Aorta (tissue), 5 donors: ENCODE measurements at regions not wholly inside any gene's neighbourhood (a gene's known extent, or its start where the extent isn't known, plus 50 kb on each side); places are given as distances from the start of the nearest gene placed in this dataset.

Experiments
- ATAC-seq: fragments of 200-7000 bp; cut with Tn5 transposase; one replicate; pipeline ENCODE4 v1.9.1; 2022; ENCODE audit warnings: moderate library complexity; ENCODE audit not compliant: low FRiP score
- DNase-seq, 2 donors: peaks; one replicate each; pipeline ENCODE4 v3.0.0-alpha.2; 2020
- H3K27ac ChIP-seq, 2 donors: one replicate each; pipeline ENCODE4 v1.5.1; 2013; ENCODE audit warnings: low read length in 2 of 2, mild to moderate bottlenecking in 2 of 2, moderate library complexity in 2 of 2, control low read depth in 1 of 2, inconsistent platforms in 1 of 2, low read depth in 1 of 2
- H3K27me3 ChIP-seq, 2 donors: one replicate each; pipeline ENCODE4 v1.6.1; 2013; ENCODE audit warnings: control low read depth in 1 of 2, low read length in 1 of 2, mild to moderate bottlenecking in 1 of 2, moderate library complexity in 1 of 2; ENCODE audit not compliant: insufficient read depth in 2 of 2, control insufficient read depth in 1 of 2
- H3K36me3 ChIP-seq, 2 donors: one replicate each; pipeline ENCODE4 v1.6.1; 2013; ENCODE audit warnings: control low read depth in 1 of 2, low read length in 1 of 2, mild to moderate bottlenecking in 1 of 2; ENCODE audit not compliant: insufficient read depth in 2 of 2, control insufficient read depth in 1 of 2
- H3K4me1 ChIP-seq, 2 donors: one replicate each; pipeline ENCODE4 v1.6.1; 2013; ENCODE audit warnings: low read length in 2 of 2, control low read depth in 1 of 2, mild to moderate bottlenecking in 1 of 2, moderate library complexity in 1 of 2; ENCODE audit not compliant: insufficient read depth in 2 of 2, control insufficient read depth in 1 of 2
- H3K4me3 ChIP-seq, 2 donors: one replicate each; pipeline ENCODE4 v1.5.1; 2013; ENCODE audit warnings: low read length in 2 of 2, control low read depth in 1 of 2, mild to moderate bottlenecking in 1 of 2
- H3K9me3 ChIP-seq: one replicate; pipeline ENCODE4 v1.6.1; 2013; ENCODE audit warnings: mild to moderate bottlenecking, low read length; ENCODE audit not compliant: control insufficient read depth
- WGBS, 2 donors: extraction: QIAGEN DNeasy Blood & Tissue Kit; methylation state at CpG; one replicate each; pipeline ENCODE4 v1.1.7; 2013; 5-methylcytosine and 5-hydroxymethylcytosine counted together
- intact Hi-C, 2 donors: fragments of 100-400 bp; cut with DNase I; formaldehyde crosslinking; loops; one replicate each; pipeline versions ENCODE4 v1.14.2 to v1.15.0; 2022
- donor health status: healthy with polysubstance abuse.
- donor health status: Bipolar disorder and iron deficiency.
- donor health status: DM: no; HTN: no; CAD: no.
- donor health status: DM: no; HTN: no; CAD: no.
- donor health status: DM: yes; HTN: yes; CAD: no.

GRCh38 chr2:228827056-228827700 is 443.9 kb downstream of the PID1 start:
- intact Hi-C loops: no loop called here
- DNase-seq: no peak
- Histone ChIP-seq H3K4me1 (no peaks in the 10 kb centered on the region), H3K36me3 (no peaks in the 10 kb centered on the region), H3K27ac (no peak overlapping the region), H3K27me3 (no peaks in the 10 kb centered on the region), H3K9me3 (no peaks in the 10 kb centered on the region), H3K4me3 (no peak overlapping the region)
- ATAC-seq: no peak
- 43 to 53% methylated on average over 4 of the region's 4 CpGs for WGBS, 2 donors

- intact Hi-C loops: no loop called here
- no peak overlapping the region for H3K27ac ChIP-seq
- DNase-seq (no peak), ATAC-seq (no peak)
- 64 to 65% methylated on average over 3 of the region's 3 CpGs for whole genome bisulfite sequencing, 2 donors
- no peaks in the 10 kb centered on the region for H3K9me3 ChIP-seq
- no peaks in the 10 kb centered on the region for H3K27me3 ChIP-seq
- no peaks in the 10 kb centered on the region for H3K36me3 ChIP-seq
- no peaks in the 10 kb centered on the region for H3K4me1 ChIP-seq
- H3K4me3 ChIP-seq: no peak overlapping the region
Observed at GRCh38 chr2:228819701-228820100, 451.4 kb downstream of the PID1 start.

GRCh38 chr2:228802181-228803071 is 468.7 kb downstream of the PID1 start:
- peaks cover 1% of the 10 kb centered on the region for H3K9me3 ChIP-seq
- no peak overlapping the region for H3K27ac ChIP-seq
- ATAC-seq (no peak), DNase-seq (no peak)
- intact Hi-C loops: no loop called here
- H3K36me3 ChIP-seq: no peaks in the 10 kb centered on the region
- H3K4me1 ChIP-seq: no peaks in the 10 kb centered on the region
- WGBS, 2 donors: 86 to 92% methylated on average over 5 of the region's 5 CpGs
- H3K27me3 ChIP-seq: no peaks in the 10 kb centered on the region
- H3K4me3 ChIP-seq: no peak overlapping the region

DNA sequence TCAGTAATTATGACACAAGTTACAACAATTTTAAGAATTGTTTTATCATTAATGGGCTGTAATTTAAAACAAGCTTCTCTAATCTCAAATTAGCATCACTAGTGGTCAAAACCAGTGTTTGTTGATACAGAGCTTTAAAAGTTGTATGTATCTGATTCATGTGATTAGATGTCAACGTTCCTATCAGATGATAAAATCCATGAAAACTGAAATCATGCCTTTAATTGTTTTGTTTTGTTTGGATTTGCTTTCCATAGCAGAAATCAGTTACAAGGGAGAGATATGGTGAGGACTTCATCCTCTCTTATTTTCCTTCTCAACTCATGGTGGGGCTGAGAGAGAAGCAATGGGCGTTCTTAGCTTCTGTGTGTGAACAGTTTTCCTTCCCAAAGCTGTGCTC is 469.6 kb downstream of the PID1 start:
- no peak for DNase-seq
- intact Hi-C loops: no loop called here
- WGBS, 2 donors: 13 to 17% methylated on average over 2 of the region's 2 CpGs
- no peaks in the 10 kb centered on the region for H3K36me3 ChIP-seq
- H3K4me3 ChIP-seq: no peak overlapping the region
- H3K9me3 ChIP-seq: peaks cover 3% of the 10 kb centered on the region
- H3K27ac ChIP-seq: no peak overlapping the region
- no peak for ATAC-seq
- no peaks in the 10 kb centered on the region for H3K4me1 ChIP-seq
- no peaks in the 10 kb centered on the region for H3K27me3 ChIP-seq

GRCh38 chr2:228799208-228799588 is 471.9 kb downstream of the PID1 start:
- Histone ChIP-seq H3K9me3 (peaks cover 3% of the 10 kb centered on the region), H3K27me3 (no peaks in the 10 kb centered on the region), H3K4me1 (no peaks in the 10 kb centered on the region), H3K4me3 (no peak overlapping the region), H3K27ac (no peak overlapping the region), H3K36me3 (no peaks in the 10 kb centered on the region)
- no peak for ATAC-seq
- intact Hi-C loops: no loop called here
- DNase-seq: no peak
- WGBS, 2 donors: 68 to 76% methylated on average over 4 of the region's 4 CpGs

- no peaks in the 10 kb centered on the region for H3K4me1 ChIP-seq
- 73 to 78% methylated on average over 11 of the region's 11 CpGs for WGBS, 2 donors
- no peaks in the 10 kb centered on the region for H3K36me3 ChIP-seq
- no peak overlapping the region for H3K4me3 ChIP-seq
- H3K27me3 ChIP-seq: no peaks in the 10 kb centered on the region
- H3K27ac ChIP-seq: no peak overlapping the region
- no peak for ATAC-seq
- H3K9me3 ChIP-seq: peaks cover 3% of the 10 kb centered on the region
- no peak for DNase-seq
- intact Hi-C loops: no loop called here
Observed at GRCh38 chr2:228798458-228799207, 472.5 kb downstream of the PID1 start.

- no peak overlapping the region for H3K4me3 ChIP-seq
- intact Hi-C loops: no loop called here
- ATAC-seq: no peak
- H3K27me3 ChIP-seq: no peaks in the 10 kb centered on the region
- H3K4me1 ChIP-seq: no peaks in the 10 kb centered on the region
- no peak overlapping the region for H3K27ac ChIP-seq
- H3K36me3 ChIP-seq: no peaks in the 10 kb centered on the region
- DNase-seq: no peak
- H3K9me3 ChIP-seq: peaks cover 3% of the 10 kb centered on the region
- WGBS, 2 donors: 54 to 67% methylated on average over 2 of the region's 2 CpGs
Observed at GRCh38 chr2:228796386-228796785, 474.7 kb downstream of the PID1 start.

- Histone ChIP-seq H3K9me3 (peaks cover 4% of the 10 kb centered on the region), H3K27me3 (no peaks in the 10 kb centered on the region), H3K27ac (no peak overlapping the region), H3K4me3 (no peak overlapping the region), H3K36me3 (no peaks in the 10 kb centered on the region), H3K4me1 (no peaks in the 10 kb centered on the region)
- 48 to 58% methylated on average over 2 of the region's 2 CpGs for WGBS, 2 donors
- intact Hi-C loops: no loop called here
- DNase-seq (no peak), ATAC-seq (no peak)
Observed at GRCh38 chr2:228793116-228793515, 478.0 kb downstream of the PID1 start.
